ENCODE measurements at regions not wholly inside any gene's neighbourhood (a gene's known extent, or its start where the extent isn't known, plus 50 kb on each side); places are given as distances from the start of the nearest gene placed in this dataset.

- FAIRE-seq (no peak), ATAC-seq (no peak), DNase-seq (ENCODE audit: low spot score) (no peak)
- intact Hi-C loops (cut with micrococcal nuclease; ENCODE audit: unreplicated experiment) (no loop called here), in situ Hi-C loops (cut with HindIII; ENCODE audit: extremely low pct_ligation_motif_present, low pct_unique_long_range_greater_than_20kb) (no loop called here)
- 8% methylated on average over 4 of the region's 4 CpGs for WGBS (ENCODE audit: low lambda C conversion rate)
- Histone ChIP-seq H3K4me2 (ENCODE audit: low read depth, low read length) (no peak overlapping the region), H2AFZ (ENCODE audit: low read length) (no peak overlapping the region), H3K27me3 (ENCODE audit: control insufficient read depth in 1 of 2, insufficient read depth in 2 of 2, low read length in 2 of 2) (no peaks in the 10 kb centered on the region), H3K36me3 (replicated peaks in 1 of 2; ENCODE audit: control insufficient read depth in 1 of 2, insufficient read depth in 2 of 2, low read length in 2 of 2) (no peaks in the 10 kb centered on the region), H3K4me1 (ENCODE audit: insufficient read depth, low read length) (no peaks in the 10 kb centered on the region), H3K27ac (ENCODE audit: extremely low read length, insufficient read depth, low read length) (no peak overlapping the region), H3K79me2 (ENCODE audit: insufficient read depth, low read length) (no peaks in the 10 kb centered on the region), H3K9me3 (ENCODE audit: low read length) (no peaks in the 10 kb centered on the region), H3K9ac (ENCODE audit: insufficient read depth, low read depth, low read length) (no peak overlapping the region), H4K20me1 (ENCODE audit: insufficient read depth, low read length) (no peaks in the 10 kb centered on the region), H3K4me3 (replicated peaks in 1 of 3; ENCODE audit: insufficient read depth in 1 of 3, low read depth in 2 of 3, low read length in 3 of 3) (no peak overlapping the region)
- CTCF ChIA-PET (ENCODE audit: low intra/inter-chr PET ratio, low total read pairs) = no interaction called here
- BruUV-seq (replicated peaks) = no TSS peak
- POLR2A ChIA-PET = no interaction called here
- TF ChIP-seq RXRA (CRISPR knock-in tag; IDR thresholded peaks at IDR 0.05) = no peak
Observed at GRCh38 chr11:109892321-109892794, 200.8 kb upstream of the ZC3H12C start.

GRCh38 chr11:109894242-109894641 lies 198.9 kb upstream of the ZC3H12C start:
- ChIA-PET CTCF (ENCODE audit: low intra/inter-chr PET ratio, low total read pairs) (no interaction called here), POLR2A (no interaction called here)
- in situ Hi-C loops (cut with HindIII; ENCODE audit: extremely low pct_ligation_motif_present, low pct_unique_long_range_greater_than_20kb) = no loop called here
- no TSS peak for BruUV-seq (replicated peaks)
- no peak overlapping the region for H3K4me2 ChIP-seq (ENCODE audit: low read depth, low read length)
- no peak overlapping the region for H3K4me3 ChIP-seq (replicated peaks in 1 of 3; ENCODE audit: insufficient read depth in 1 of 3, low read depth in 2 of 3, low read length in 3 of 3)
- H3K27ac ChIP-seq (ENCODE audit: extremely low read length, insufficient read depth, low read length) = no peak overlapping the region
- TF ChIP-seq MBD4 (IDR thresholded peaks at IDR 0.05; ENCODE audit: borderline replicate concordance, low read length) (no peak), TMF1 (CRISPR knock-in tag; IDR thresholded peaks at IDR 0.05; ENCODE audit: low read depth) (no peak), ZNF777 (CRISPR knock-in tag; IDR thresholded peaks at IDR 0.05) (no peak), ZEB1 (IDR thresholded peaks at IDR 0.05; ENCODE audit: insufficient replicate concordance, low read depth) (no peak), FOXC1 (CRISPR knock-in tag; IDR thresholded peaks at IDR 0.05; ENCODE audit: borderline replicate concordance) (no peak), ZNF644 (CRISPR knock-in tag; IDR thresholded peaks at IDR 0.05; ENCODE audit: low read depth) (no peak), IKZF5 (CRISPR knock-in tag; IDR thresholded peaks at IDR 0.05) (no peak), ZNF704 (CRISPR knock-in tag; IDR thresholded peaks at IDR 0.05; ENCODE audit: borderline replicate concordance) (no peak), PAWR (CRISPR knock-in tag; IDR thresholded peaks at IDR 0.05; ENCODE audit: borderline replicate concordance) (no peak), ZBTB39 (CRISPR knock-in tag; IDR thresholded peaks at IDR 0.05) (no peak), ZNF577 (CRISPR knock-in tag; IDR thresholded peaks at IDR 0.05; ENCODE audit: borderline replicate concordance, low read depth) (no peak), THAP7 (CRISPR knock-in tag; IDR thresholded peaks at IDR 0.05) (no peak), TCF7L2 (IDR thresholded peaks at IDR 0.05; ENCODE audit: low read depth, low read length) (no peak)
- H3K79me2 ChIP-seq (ENCODE audit: insufficient read depth, low read length) = no peaks in the 10 kb centered on the region
- H3K36me3 ChIP-seq (replicated peaks in 1 of 2; ENCODE audit: control insufficient read depth in 1 of 2, insufficient read depth in 2 of 2, low read length in 2 of 2) = no peaks in the 10 kb centered on the region
- no peaks in the 10 kb centered on the region for H4K20me1 ChIP-seq (ENCODE audit: insufficient read depth, low read length)
- ATAC-seq (no peak), FAIRE-seq (no peak), DNase-seq (ENCODE audit: low spot score) (no peak)
- WGBS (ENCODE audit: low lambda C conversion rate) = 0% methylated on average over 1 of the region's 1 CpG
- no peaks in the 10 kb centered on the region for H3K4me1 ChIP-seq (ENCODE audit: insufficient read depth, low read length)
- H3K27me3 ChIP-seq (ENCODE audit: control insufficient read depth in 1 of 2, insufficient read depth in 2 of 2, low read length in 2 of 2) = no peaks in the 10 kb centered on the region
- H2AFZ ChIP-seq (ENCODE audit: low read length) = no peak overlapping the region
- peaks cover 8% of the 10 kb centered on the region; the same call in 1 of the 2 replicates for H3K9me3 ChIP-seq (ENCODE audit: low read length)
- intact Hi-C loops (cut with micrococcal nuclease; ENCODE audit: unreplicated experiment) = no loop called here
- no peak overlapping the region for H3K9ac ChIP-seq (ENCODE audit: insufficient read depth, low read depth, low read length)

All from HepG2 (cell line).